ENCODE measurements at regions not wholly inside any gene's neighbourhood (a gene's known extent, or its start where the extent isn't known, plus 50 kb on each side); places are given as distances from the start of the nearest gene placed in this dataset.

GRCh38 chr4:123031664-123032063, 109.3 kb upstream of the NUDT6 start:
- no peak for DNase-seq

- DNase-seq = no peak
These were observed 111.6 kb upstream of the NUDT6 start for GRCh38 chr4:123034023-123034422.

- no peak for DNase-seq
These were observed 112.8 kb upstream of the NUDT6 start for GRCh38 chr4:123035239-123035638.

- DNase-seq = no peak
These were observed 115.4 kb upstream of the NUDT6 start for GRCh38 chr4:123037804-123038203.

DNA sequence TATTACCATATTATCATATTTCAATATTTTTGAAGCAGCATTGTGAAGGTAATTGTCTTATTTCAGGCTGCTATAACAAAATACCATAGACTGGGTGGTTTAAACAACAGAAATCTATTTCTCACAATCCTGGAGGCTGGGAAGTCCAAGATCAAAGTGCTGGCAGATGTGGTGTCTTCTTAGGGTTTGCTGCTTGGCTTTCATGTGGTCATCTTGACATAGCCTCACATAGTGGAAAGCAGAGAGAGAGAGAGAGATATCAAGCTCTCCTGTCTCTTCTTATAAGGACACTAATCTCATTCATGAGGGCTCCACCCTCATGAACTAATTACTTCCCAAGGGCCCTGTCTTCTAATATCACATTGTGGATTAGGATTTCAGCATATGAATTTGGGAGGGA, 119.7 kb upstream of the NUDT6 start:
- no peak for DNase-seq

- DNase-seq = no peak
These were observed 120.6 kb upstream of the NUDT6 start for GRCh38 chr4:123043013-123043412.

- DNase-seq = no peak
These were observed 121.5 kb upstream of the NUDT6 start for GRCh38 chr4:123043793-123044425.

DNA sequence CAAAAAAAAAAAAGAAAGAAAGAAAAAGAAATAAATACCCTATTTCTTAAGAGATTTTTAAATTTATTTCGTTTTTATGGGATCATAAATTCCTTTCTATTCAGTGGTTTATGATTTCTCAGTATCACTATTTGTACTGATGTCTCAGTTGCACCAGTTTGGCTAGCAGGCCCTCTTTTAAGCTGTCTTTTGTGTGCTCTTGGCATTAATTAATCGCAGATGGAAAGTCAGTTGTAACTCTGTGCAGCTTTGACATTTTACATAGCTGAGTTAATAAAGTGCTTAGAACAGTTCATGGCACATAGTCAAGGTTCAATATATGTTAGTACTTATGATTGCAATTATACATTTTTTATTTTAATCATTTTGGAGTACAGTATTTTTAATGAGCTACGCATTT, 123.7 kb upstream of the NUDT6 start:
- no peak for DNase-seq

DNA sequence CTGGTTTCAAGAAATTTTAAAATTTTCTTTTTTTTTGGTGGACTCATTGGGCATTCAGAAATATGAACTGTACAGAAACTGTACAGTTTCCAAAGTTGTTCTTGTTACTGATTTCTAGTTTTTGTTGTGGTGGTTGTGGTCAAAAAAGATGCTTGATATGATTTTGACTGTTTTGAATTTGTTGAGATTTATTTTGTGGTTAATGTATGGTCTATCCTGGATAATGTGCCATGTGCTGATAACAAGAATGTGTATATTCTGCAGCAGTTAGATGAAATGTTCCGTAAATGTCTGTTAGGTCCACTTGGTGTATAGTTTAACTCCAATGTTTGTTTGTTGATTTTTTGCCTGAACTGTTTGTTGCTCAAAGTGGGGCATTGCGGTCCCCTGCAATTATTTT, 127.6 kb upstream of the NUDT6 start:
- no peak for DNase-seq

- no peak for DNase-seq
These were observed 129.6 kb upstream of the NUDT6 start for GRCh38 chr4:123052007-123052406.

- no peak for DNase-seq
These were observed 133.5 kb upstream of the NUDT6 start for GRCh38 chr4:123055943-123056342.

DNA sequence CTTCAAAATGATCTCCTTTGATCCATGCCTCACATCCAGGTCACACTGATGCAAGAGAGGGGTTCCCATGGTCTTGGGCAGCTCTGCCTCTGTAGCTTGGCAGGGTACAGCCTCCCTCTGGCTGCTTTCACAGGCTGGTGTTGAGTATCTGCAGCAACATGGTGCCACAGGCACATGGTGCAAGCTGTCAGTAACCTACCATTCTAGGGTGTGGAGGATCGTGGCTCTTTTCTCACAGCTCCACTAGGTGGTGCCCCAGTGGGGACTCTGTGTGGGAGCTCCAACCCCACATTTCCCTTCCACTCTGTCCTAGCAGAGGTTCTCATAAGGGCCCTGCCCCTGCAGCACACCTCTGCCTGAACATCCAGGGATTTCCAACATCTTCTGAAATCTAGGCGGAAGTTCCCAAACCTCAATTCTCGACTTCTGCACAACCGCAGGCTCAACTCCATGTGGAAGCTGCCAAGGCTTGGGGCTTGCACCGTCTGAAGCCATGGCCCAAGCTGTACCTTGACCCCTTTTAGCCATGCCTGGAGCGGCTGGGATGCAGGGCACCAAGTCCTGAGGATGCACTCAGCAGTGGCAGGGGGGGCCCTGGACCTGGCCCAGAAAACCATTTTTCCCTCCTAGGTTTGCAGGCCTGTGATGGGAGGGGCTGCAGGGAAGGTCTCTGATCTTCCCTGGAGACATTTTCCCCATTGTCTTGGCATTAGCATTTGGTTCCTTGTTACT, 137.8 kb upstream of the NUDT6 start:
- no peak for DNase-seq

DNA sequence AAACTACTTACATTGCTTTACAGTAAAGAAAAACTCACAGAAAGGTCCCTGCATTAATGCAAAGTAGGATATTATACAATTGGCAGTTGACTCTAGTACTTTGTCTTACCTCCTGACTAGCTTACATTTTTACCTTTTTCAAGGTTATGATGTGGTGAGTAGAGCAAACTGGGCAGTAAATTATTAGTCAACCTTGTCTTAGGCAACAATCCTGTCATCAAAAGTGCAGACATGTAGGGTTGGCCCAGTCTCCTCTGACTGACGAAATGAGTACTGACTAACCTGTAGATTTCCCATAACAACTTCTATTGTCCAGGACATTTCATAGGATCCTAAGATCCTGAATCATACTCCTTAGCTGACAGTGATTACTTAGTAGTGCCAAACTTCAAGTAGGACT, 142.0 kb upstream of the NUDT6 start:
- no peak for DNase-seq

- no peak for DNase-seq
These were observed 145.7 kb upstream of the NUDT6 start for GRCh38 chr4:123068081-123068480.

- DNase-seq = no peak
These were observed 149.7 kb upstream of the NUDT6 start for GRCh38 chr4:123072060-123072459.

DNA sequence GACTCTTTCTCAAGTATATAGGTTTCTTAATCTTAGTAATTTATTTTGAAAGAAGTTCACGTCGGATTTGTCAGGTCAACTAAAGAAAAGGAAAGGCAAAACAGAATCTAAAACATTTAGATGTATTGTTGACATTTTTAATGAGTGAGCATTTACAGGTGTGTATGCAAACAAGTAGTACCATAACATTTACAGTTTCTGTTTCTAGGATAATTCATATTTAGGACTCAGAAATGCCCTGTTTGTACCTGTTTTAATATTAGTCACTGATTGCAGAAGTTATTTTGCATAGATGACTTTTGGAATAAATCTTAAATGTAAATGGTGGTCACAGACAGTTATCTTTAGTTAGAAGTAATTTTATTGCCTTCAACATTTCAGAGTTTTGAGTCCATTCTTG, 151.3 kb upstream of the NUDT6 start:
- DNase-seq = no peak

DNA sequence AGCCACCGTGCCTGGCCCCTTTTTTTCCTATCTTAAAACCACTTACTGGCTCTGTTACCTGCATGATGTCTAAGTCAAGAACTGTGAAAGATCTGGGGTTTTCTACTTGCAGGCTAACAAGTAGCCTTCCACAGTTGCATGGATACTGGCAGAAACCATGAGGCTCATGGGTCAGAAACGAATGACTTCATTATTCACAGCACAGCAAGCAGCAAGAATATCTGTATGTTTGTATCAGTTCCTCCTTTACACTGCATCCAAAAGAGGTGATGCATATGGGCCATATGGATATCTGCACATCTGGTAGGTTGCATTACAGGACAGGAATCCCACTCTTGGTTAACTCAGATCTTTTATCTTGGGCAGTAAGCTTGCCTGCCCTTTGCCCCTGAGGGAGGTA, 154.9 kb upstream of the NUDT6 start:
- DNase-seq = no peak

DNA sequence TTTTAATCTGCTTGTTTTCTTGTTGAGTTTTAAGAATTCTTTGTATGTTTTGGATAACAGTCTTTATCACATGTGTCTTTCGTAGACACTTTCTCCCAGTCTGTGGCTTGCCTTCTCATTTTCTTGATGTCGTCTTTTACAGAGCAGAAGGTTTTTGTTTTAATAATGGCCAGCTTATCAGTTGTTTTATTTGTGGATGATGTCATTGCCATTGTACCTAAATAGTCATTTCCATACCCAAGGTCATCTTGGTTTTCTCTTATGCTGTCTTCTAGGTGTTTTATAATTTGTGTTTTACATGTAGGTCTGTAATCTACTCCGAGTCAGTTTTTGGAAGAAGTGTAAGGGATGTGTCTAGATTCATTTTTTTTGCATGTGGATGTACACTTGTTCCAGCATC, 159.6 kb upstream of the NUDT6 start:
- DNase-seq = no peak

- DNase-seq = no peak
These were observed 161.2 kb upstream of the NUDT6 start for GRCh38 chr4:123083646-123084045.

DNA sequence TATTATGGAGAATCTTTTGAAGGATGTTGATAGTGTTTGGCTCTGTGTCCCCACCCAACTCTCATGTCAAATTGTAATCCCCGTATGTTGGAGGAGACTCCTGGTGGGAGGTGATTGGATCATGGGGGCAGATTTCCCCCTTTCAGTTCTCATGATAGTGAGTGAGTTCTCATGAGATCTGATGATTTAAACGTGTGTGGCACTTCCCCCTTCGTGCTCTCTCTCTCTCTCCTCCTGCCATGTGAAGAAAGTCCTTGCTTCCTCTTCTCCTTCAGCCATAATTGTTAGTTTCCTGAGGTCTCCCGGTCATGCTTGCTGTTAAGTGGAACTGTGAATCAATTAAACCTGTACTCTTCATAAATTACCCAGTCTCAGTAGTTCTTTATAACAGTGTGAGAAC, 166.1 kb upstream of the NUDT6 start:
- no peak for DNase-seq

DNA sequence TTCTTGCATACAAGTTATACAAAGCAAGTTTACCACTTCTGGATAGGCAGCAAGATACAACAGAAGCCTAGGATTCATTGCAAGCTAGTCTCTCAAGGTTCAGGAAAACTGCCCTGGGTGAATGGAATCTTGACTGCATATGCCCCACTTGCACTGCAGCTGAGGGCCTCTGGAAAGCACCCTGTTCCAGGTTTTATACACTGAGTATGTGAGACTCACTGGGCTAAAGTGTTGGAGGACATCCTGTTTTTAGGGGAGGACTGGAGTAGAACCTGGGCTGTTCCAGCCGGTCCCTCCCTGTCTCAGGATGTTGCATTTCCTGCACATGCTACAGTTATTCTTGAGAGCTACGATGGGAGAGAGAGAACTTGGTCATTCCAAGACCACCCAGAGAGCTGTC, 168.5 kb upstream of the NUDT6 start:
- no peak for DNase-seq

GRCh38 chr4:123092586-123092985, 170.2 kb upstream of the NUDT6 start:
- no peak for DNase-seq

- DNase-seq = no peak
These were observed 170.8 kb upstream of the NUDT6 start for GRCh38 chr4:123093236-123093635.

- no peak for DNase-seq
These were observed 173.6 kb upstream of the NUDT6 start for GRCh38 chr4:123096038-123096437.

DNA sequence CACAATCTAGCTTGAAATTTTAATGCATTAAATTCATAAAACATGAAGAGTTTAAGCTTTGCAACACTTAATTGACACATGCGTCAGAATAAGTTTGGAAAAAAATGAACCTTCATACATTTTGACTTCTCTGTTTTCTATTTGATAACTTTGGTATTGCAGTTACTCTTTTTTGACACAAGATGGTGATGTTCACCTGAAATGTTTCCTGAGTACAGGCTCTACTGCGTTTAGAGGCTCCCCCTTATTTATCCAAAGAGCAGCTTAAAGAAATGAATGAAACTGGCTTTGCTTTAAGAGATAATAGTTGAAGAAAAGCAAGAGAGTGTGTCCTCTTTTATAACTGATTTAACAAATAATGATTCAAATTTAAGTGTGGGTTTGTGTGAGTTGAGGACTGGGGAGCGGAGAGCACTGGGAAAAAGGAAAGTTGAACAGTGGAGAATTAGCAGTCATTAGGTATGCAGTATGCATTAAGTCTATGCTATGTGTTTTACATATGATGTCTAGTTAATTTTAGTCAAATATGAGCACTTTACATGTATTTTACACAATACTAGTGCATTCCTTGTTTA, 180.6 kb upstream of the NUDT6 start:
- DNase-seq = no peak

Measured in islet precursor cell (in vitro differentiated cells).